ENCODE measurements at regions not wholly inside any gene's neighbourhood (a gene's known extent, or its start where the extent isn't known, plus 50 kb on each side); places are given as distances from the start of the nearest gene placed in this dataset.

DNA sequence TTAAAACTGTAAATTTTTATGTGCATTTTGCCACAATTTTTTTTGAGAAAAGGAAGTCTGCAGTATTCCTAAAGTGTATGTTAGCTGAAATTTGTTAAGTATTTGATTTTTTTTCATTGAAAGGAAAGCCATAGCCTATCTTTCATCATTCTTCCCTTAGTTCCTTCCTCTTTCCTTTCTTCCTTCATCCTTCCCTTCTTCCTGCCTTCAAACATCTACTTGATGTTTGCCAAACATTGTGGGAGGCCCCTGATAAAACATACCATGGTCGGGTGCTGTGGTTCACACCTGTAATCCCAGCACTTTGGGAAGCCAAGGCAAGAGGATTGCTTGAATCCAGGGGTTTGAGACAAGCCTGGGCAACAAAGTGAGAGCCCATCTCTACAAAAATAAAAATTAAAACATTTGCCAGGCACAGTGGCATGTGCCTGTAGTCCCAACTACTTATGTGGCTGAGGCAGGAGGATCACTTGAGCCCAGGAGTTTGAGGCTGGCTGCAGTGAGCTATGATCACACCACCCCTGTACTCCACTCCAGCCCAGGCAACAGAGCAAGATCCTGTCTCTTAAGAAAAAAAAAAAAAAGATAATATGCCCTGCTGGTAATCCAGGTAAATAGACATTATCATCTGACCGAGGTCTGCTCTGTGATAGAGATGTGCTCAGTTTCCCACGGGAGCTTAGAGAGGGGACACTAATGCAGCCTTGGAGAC lies 62.9 kb upstream of the FOXN2 start:
- TF ChIP-seq, protein P1, sequence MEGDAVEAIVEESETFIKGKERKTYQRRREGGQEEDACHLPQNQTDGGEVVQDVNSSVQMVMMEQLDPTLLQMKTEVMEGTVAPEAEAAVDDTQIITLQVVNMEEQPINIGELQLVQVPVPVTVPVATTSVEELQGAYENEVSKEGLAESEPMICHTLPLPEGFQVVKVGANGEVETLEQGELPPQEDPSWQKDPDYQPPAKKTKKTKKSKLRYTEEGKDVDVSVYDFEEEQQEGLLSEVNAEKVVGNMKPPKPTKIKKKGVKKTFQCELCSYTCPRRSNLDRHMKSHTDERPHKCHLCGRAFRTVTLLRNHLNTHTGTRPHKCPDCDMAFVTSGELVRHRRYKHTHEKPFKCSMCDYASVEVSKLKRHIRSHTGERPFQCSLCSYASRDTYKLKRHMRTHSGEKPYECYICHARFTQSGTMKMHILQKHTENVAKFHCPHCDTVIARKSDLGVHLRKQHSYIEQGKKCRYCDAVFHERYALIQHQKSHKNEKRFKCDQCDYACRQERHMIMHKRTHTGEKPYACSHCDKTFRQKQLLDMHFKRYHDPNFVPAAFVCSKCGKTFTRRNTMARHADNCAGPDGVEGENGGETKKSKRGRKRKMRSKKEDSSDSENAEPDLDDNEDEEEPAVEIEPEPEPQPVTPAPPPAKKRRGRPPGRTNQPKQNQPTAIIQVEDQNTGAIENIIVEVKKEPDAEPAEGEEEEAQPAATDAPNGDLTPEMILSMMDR (IDR thresholded peaks at IDR 0.05; ENCODE audit: insufficient read depth in 1 of 2, low read depth in 1 of 2, low read length in 1 of 2, severe bottlenecking in 1 of 2, unreplicated experiment in 1 of 2) = no peak
- H3K36me3 ChIP-seq (ENCODE audit: control insufficient read depth, insufficient read depth, low read length) = no peaks in the 10 kb centered on the region
- no peak for DNase-seq
- Mint-ChIP-seq H3K9me3 (ENCODE audit: unreplicated experiment) (no peaks in the 10 kb centered on the region), H3K27ac (ENCODE audit: unreplicated experiment) (no peak overlapping the region), H3K4me3 (ENCODE audit: unreplicated experiment) (no peak overlapping the region), H3K27me3 (ENCODE audit: insufficient read depth, unreplicated experiment) (no peaks in the 10 kb centered on the region), H3K36me3 (ENCODE audit: insufficient read depth, unreplicated experiment) (no peaks in the 10 kb centered on the region), H3K4me1 (ENCODE audit: low read depth, unreplicated experiment) (peaks cover 13% of the 10 kb centered on the region)
- H3K9me3 ChIP-seq = no peaks in the 10 kb centered on the region; the same call in 1 of the 2 replicates
- POLR2A ChIA-PET = no interaction called here
- no peaks in the 10 kb centered on the region for H3K27me3 ChIP-seq (replicated peaks; ENCODE audit: control insufficient read depth, insufficient read depth, low read length)
- H3K4me1 ChIP-seq = peaks cover 22% of the 10 kb centered on the region
- CTCF ChIA-PET = no interaction called here
- intact Hi-C loops (cut with micrococcal nuclease; ENCODE audit: unreplicated experiment) = loop anchor here (1.0 kb wide), 1 partner anchor 19 kb away; no protein-coding TSS in a partner anchor
- no TSS peak for BruUV-seq (replicated peaks)
- H3K4me3 ChIP-seq (ENCODE audit: low read depth, low read length) = no peak overlapping the region

DNA sequence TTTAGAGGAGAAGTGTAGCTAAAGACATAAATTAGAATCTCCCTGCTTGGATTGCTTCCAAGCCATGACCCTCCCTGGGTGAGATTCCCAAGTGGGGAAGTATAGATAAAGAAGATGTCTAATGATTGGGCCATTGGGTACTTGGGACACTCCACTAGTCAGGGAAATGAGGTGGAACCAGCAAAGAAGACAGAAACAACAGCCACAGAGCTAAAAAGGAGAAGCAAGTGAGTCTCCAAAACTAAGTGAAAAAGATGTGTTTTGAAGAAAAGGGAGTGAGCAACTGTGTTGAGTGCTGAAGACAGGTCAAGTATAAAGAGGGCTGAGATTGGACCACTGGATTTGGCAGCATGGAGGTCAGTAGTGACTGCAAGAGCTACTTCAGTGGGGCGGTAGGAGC lies 61.2 kb upstream of the FOXN2 start:
- Mint-ChIP-seq H3K27me3 (ENCODE audit: insufficient read depth, unreplicated experiment) (no peaks in the 10 kb centered on the region), H3K9me3 (ENCODE audit: unreplicated experiment) (no peaks in the 10 kb centered on the region), H3K4me1 (ENCODE audit: low read depth, unreplicated experiment) (peaks cover 13% of the 10 kb centered on the region), H3K36me3 (ENCODE audit: insufficient read depth, unreplicated experiment) (no peaks in the 10 kb centered on the region), H3K4me3 (ENCODE audit: unreplicated experiment) (no peak overlapping the region), H3K27ac (ENCODE audit: unreplicated experiment) (no peak overlapping the region)
- no peaks in the 10 kb centered on the region for H3K27me3 ChIP-seq (replicated peaks; ENCODE audit: control insufficient read depth, insufficient read depth, low read length)
- ChIA-PET POLR2A (no interaction called here), CTCF (no interaction called here)
- intact Hi-C loops (cut with micrococcal nuclease; ENCODE audit: unreplicated experiment) = no loop called here
- no TSS peak for BruUV-seq (replicated peaks)
- TF ChIP-seq, protein P1 (IDR thresholded peaks at IDR 0.05; ENCODE audit: insufficient read depth in 1 of 2, low read depth in 1 of 2, low read length in 1 of 2, severe bottlenecking in 1 of 2, unreplicated experiment in 1 of 2) = no peak
- no peak for DNase-seq
- H3K4me1 ChIP-seq = peaks cover 16% of the 10 kb centered on the region
- H3K36me3 ChIP-seq (ENCODE audit: control insufficient read depth, insufficient read depth, low read length) = no peaks in the 10 kb centered on the region
- no peaks in the 10 kb centered on the region for H3K9me3 ChIP-seq
- H3K4me3 ChIP-seq (ENCODE audit: low read depth, low read length) = no peak overlapping the region

DNA sequence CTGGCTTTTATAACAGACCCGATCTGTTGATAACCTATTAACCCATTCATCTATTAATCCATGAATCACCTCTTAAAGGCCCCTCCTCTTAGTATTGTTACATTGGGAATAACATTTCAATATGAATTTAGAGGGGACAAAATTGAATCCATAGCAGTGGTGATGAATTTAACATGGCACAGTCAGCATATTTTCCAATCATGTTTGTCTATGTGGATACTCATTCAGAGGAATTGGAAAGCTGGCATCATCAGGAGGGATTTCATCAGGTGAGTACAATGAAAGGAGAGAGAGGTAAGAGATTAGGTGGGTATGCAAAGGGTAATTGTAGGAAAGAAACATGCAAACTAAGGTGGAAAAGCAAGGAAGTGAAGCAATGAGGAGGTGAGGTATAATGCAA lies 59.6 kb upstream of the FOXN2 start:
- Histone ChIP-seq H3K9me3 (no peaks in the 10 kb centered on the region), H3K4me1 (peaks cover 7% of the 10 kb centered on the region), H3K4me3 (ENCODE audit: low read depth, low read length) (no peak overlapping the region), H3K27me3 (replicated peaks; ENCODE audit: control insufficient read depth, insufficient read depth, low read length) (no peaks in the 10 kb centered on the region), H3K36me3 (ENCODE audit: control insufficient read depth, insufficient read depth, low read length) (no peaks in the 10 kb centered on the region)
- no TSS peak for BruUV-seq (replicated peaks)
- Mint-ChIP-seq H3K27ac (ENCODE audit: unreplicated experiment) (no peak overlapping the region), H3K27me3 (ENCODE audit: insufficient read depth, unreplicated experiment) (no peaks in the 10 kb centered on the region), H3K4me1 (ENCODE audit: low read depth, unreplicated experiment) (peaks cover 15% of the 10 kb centered on the region), H3K4me3 (ENCODE audit: unreplicated experiment) (no peak overlapping the region), H3K36me3 (ENCODE audit: insufficient read depth, unreplicated experiment) (no peaks in the 10 kb centered on the region), H3K9me3 (ENCODE audit: unreplicated experiment) (no peaks in the 10 kb centered on the region)
- intact Hi-C loops (cut with micrococcal nuclease; ENCODE audit: unreplicated experiment) = no loop called here
- no peak for DNase-seq
- TF ChIP-seq, protein P1 (IDR thresholded peaks at IDR 0.05; ENCODE audit: insufficient read depth in 1 of 2, low read depth in 1 of 2, low read length in 1 of 2, severe bottlenecking in 1 of 2, unreplicated experiment in 1 of 2) = no peak
- ChIA-PET POLR2A (no interaction called here), CTCF (interaction anchor here (0.7 kb wide), 1 partner anchor 15 kb away, joined by 3 read pairs; no protein-coding TSS in a partner anchor)

All from Caco-2 (cell line).